DMS 273 (cell line): ENCODE measurements at regions not wholly inside any gene's neighbourhood (a gene's known extent, or its start where the extent isn't known, plus 50 kb on each side); places are given as distances from the start of the nearest gene placed in this dataset.

Experiments used
- DNase-seq: peaks from one replicate; lab custom pipeline; 2025; ENCODE audit not compliant: unreplicated experiment; lab: John Stamatoyannopoulos, UW

GRCh38 chr13:111844222-111844671 is 222.7 kb upstream of the SOX1 start:
- DNase-seq, result no peak

GRCh38 chr13:111844682-111845081 is 222.3 kb upstream of the SOX1 start:
- DNase-seq, result no peak

GRCh38 chr13:111845621-111846351 is 221.2 kb upstream of the SOX1 start:
- DNase-seq, result no peak

GRCh38 chr13:111846391-111847159 is 220.4 kb upstream of the SOX1 start:
- DNase-seq, result no peak

GRCh38 chr13:111847964-111848363 is 219.0 kb upstream of the SOX1 start:
- DNase-seq, result no peak

- no peak for DNase-seq
Observed at GRCh38 chr13:111850458-111850857, 216.5 kb upstream of the SOX1 start.

GRCh38 chr13:111850976-111851375 is 216.0 kb upstream of the SOX1 start:
- DNase-seq, result no peak

- DNase-seq, result no peak
Observed at GRCh38 chr13:111852725-111853518, 214.0 kb upstream of the SOX1 start.

GRCh38 chr13:111853721-111854120 is 213.2 kb upstream of the SOX1 start:
- no peak for DNase-seq

- no peak for DNase-seq
Observed at GRCh38 chr13:111854403-111854802, 212.5 kb upstream of the SOX1 start.

- DNase-seq, result no peak
Observed at GRCh38 chr13:111855191-111855590, 211.8 kb upstream of the SOX1 start.

GRCh38 chr13:111855786-111856185 is 211.2 kb upstream of the SOX1 start:
- no peak for DNase-seq

- DNase-seq, result no peak
Observed at GRCh38 chr13:111856571-111856970, 210.4 kb upstream of the SOX1 start.

- no peak for DNase-seq
Observed at GRCh38 chr13:111857336-111857735, 209.6 kb upstream of the SOX1 start.

GRCh38 chr13:111857846-111858560 is 208.9 kb upstream of the SOX1 start:
- DNase-seq, result no peak

GRCh38 chr13:111858571-111858970 is 208.4 kb upstream of the SOX1 start:
- no peak for DNase-seq

GRCh38 chr13:111859354-111860230 is 207.4 kb upstream of the SOX1 start:
- no peak for DNase-seq

GRCh38 chr13:111860231-111860552 is 206.8 kb upstream of the SOX1 start:
- DNase-seq, result no peak

- no peak for DNase-seq
Observed at GRCh38 chr13:111861319-111861718, 205.6 kb upstream of the SOX1 start.

GRCh38 chr13:111861766-111862366 is 205.1 kb upstream of the SOX1 start:
- DNase-seq, result no peak
